ENCODE measurements at regions not wholly inside any gene's neighbourhood (a gene's known extent, or its start where the extent isn't known, plus 50 kb on each side); places are given as distances from the start of the nearest gene placed in this dataset.

GRCh38 chr13:73835138-73835721 lies 299.0 kb downstream of the KLF12 start:
- peaks cover 24% of the 10 kb centered on the region for H3K79me2 ChIP-seq (replicated peaks; ENCODE audit: insufficient read depth, low read length)
- peak; percentile 83 for TF ChIP-seq SMC3 (conservative IDR thresholded peaks at IDR 0.05; ENCODE audit: poor library complexity)
- TF ChIP-seq RAD21 (conservative IDR thresholded peaks at IDR 0.05), result peak; percentile 83
- peak; percentile 75 for TF ChIP-seq CTCF (IDR thresholded peaks at IDR 0.05; ENCODE audit: poor library complexity, severe bottlenecking)
- no peak for TF ChIP-seq EZH2 (IDR thresholded peaks at IDR 0.05; ENCODE audit: borderline replicate concordance, insufficient read depth, low read length, poor library complexity, severe bottlenecking)
- TF ChIP-seq TAF1 (IDR thresholded peaks at IDR 0.05; ENCODE audit: low read depth), result no peak

GRCh38 chr13:73833325-73834070 lies 300.7 kb downstream of the KLF12 start:
- Histone ChIP-seq H3K9me3 (ENCODE audit: low read length) (no peaks in the 10 kb centered on the region), H4K20me1 (ENCODE audit: insufficient read depth) (no peaks in the 10 kb centered on the region), H3K27ac (ENCODE audit: low read length) (no peak overlapping the region), H3K9ac (ENCODE audit: low read length) (no peak overlapping the region), H3K27me3 (ENCODE audit: insufficient read depth, low read depth, low read length) (no peaks in the 10 kb centered on the region), H3K79me2 (replicated peaks; ENCODE audit: insufficient read depth, low read length) (peaks cover 26% of the 10 kb centered on the region), H3K9me2 (ENCODE audit: insufficient read depth, low read length) (no peaks in the 10 kb centered on the region), H3K4me3 (ENCODE audit: low read length) (no peak overlapping the region), H3F3A (ENCODE audit: insufficient read depth, low read length, poor library complexity, severe bottlenecking) (no peaks in the 10 kb centered on the region), H2AFZ (ENCODE audit: low read depth, low read length) (no peak overlapping the region), H3K4me2 (ENCODE audit: low read length) (no peak overlapping the region), H3K36me3 (ENCODE audit: insufficient read depth, low read length) (no peaks in the 10 kb centered on the region)
- TF ChIP-seq EP300 (conservative IDR thresholded peaks at IDR 0.05; ENCODE audit: poor library complexity, severe bottlenecking), result no peak

More at GRCh38 chr13:73835138-73835721, 299.0 kb downstream of the KLF12 start:
- no peaks in the 10 kb centered on the region for H3K9me2 ChIP-seq (ENCODE audit: insufficient read depth, low read length)
- no peaks in the 10 kb centered on the region for H4K20me1 ChIP-seq (ENCODE audit: insufficient read depth)
- H3K9me3 ChIP-seq (ENCODE audit: low read length), result no peaks in the 10 kb centered on the region
- H3K4me3 ChIP-seq (ENCODE audit: low read length), result no peak overlapping the region
- no peak overlapping the region for H3K9ac ChIP-seq (ENCODE audit: low read length)
- no peaks in the 10 kb centered on the region for H3F3A ChIP-seq (ENCODE audit: insufficient read depth, low read length, poor library complexity, severe bottlenecking)
- H3K36me3 ChIP-seq (ENCODE audit: insufficient read depth, low read length), result no peaks in the 10 kb centered on the region
- H3K4me2 ChIP-seq (ENCODE audit: low read length), result no peak overlapping the region
- no peaks in the 10 kb centered on the region for H3K27me3 ChIP-seq (ENCODE audit: insufficient read depth, low read depth, low read length)
- H3K27ac ChIP-seq (ENCODE audit: low read length), result no peak overlapping the region
- H2AFZ ChIP-seq (ENCODE audit: low read depth, low read length), result no peak overlapping the region

GRCh38 chr13:73832825-73833224 lies 301.4 kb downstream of the KLF12 start:
- H3F3A ChIP-seq (ENCODE audit: insufficient read depth, low read length, poor library complexity, severe bottlenecking), result no peaks in the 10 kb centered on the region
- no peak overlapping the region for H3K4me2 ChIP-seq (ENCODE audit: low read length)
- H3K27me3 ChIP-seq (ENCODE audit: insufficient read depth, low read depth, low read length), result no peaks in the 10 kb centered on the region
- H3K79me2 ChIP-seq (replicated peaks; ENCODE audit: insufficient read depth, low read length), result peaks cover 22% of the 10 kb centered on the region
- TF ChIP-seq EP300 (conservative IDR thresholded peaks at IDR 0.05; ENCODE audit: poor library complexity, severe bottlenecking) (no peak), SMC3 (conservative IDR thresholded peaks at IDR 0.05; ENCODE audit: poor library complexity) (no peak), EZH2 (IDR thresholded peaks at IDR 0.05; ENCODE audit: borderline replicate concordance, insufficient read depth, low read length, poor library complexity, severe bottlenecking) (no peak), CTCF (IDR thresholded peaks at IDR 0.05; ENCODE audit: poor library complexity, severe bottlenecking) (no peak), RAD21 (conservative IDR thresholded peaks at IDR 0.05) (no peak), MXI1 (conservative IDR thresholded peaks at IDR 0.05; ENCODE audit: poor library complexity, severe bottlenecking) (no peak), POLR2AphosphoS5 (IDR thresholded peaks at IDR 0.05) (no peak), REST (IDR thresholded peaks at IDR 0.05; ENCODE audit: borderline replicate concordance) (no peak), TAF1 (IDR thresholded peaks at IDR 0.05; ENCODE audit: low read depth) (no peak)
- H2AFZ ChIP-seq (ENCODE audit: low read depth, low read length), result no peak overlapping the region
- no peaks in the 10 kb centered on the region for H4K20me1 ChIP-seq (ENCODE audit: insufficient read depth)
- H3K9me3 ChIP-seq (ENCODE audit: low read length), result no peaks in the 10 kb centered on the region
- no peaks in the 10 kb centered on the region for H3K36me3 ChIP-seq (ENCODE audit: insufficient read depth, low read length)
- H3K9me2 ChIP-seq (ENCODE audit: insufficient read depth, low read length), result no peaks in the 10 kb centered on the region
- no peak overlapping the region for H3K9ac ChIP-seq (ENCODE audit: low read length)
- no peak overlapping the region for H3K4me3 ChIP-seq (ENCODE audit: low read length)
- no peak overlapping the region for H3K27ac ChIP-seq (ENCODE audit: low read length)

Measured in neural cell (in vitro differentiated cells).